Heart left ventricle (tissue), 13 donors: ENCODE measurements at regions not wholly inside any gene's neighbourhood (a gene's known extent, or its start where the extent isn't known, plus 50 kb on each side); places are given as distances from the start of the nearest gene placed in this dataset.

Experiments used
- CTCF ChIP-seq, 12 donors: fragments of 200-600 bp; sonication (generic) in 4 of 12; IDR thresholded peaks; one replicate each; pipeline versions ENCODE4 v1.5.0 to v1.8.0; 2018 to 2022; ENCODE audit warnings: antibody characterized with exemption in 12 of 12, mild to moderate bottlenecking in 5 of 12
- POLR2A ChIP-seq, 2 donors: fragments of 450-650 bp; IDR thresholded peaks; one replicate each; pipeline ENCODE4 v1.6.1; 2017; ENCODE audit warnings: antibody characterized with exemption in 2 of 2, mild to moderate bottlenecking in 2 of 2, moderate library complexity in 2 of 2
- donor health status: ischemic (EF 13 %, LVEDD 7.1; RV severe dilation, severe dysfunction).
- donor health status: DM: no; HTN: yes; CAD: no.
- donor health status: DM: no; HTN: no; CAD: no.
- donor health status: ischemic (EF 25% LVEDD 6.9; RV normal size, moderate dysfunction).
- donor health status: ischemic (EF 25% LVEDD 5.7; RV mildly dilated, moderate dysfunction).
- donor health status: ischemic (EF 35%, LVEDD 5.7; RV mildly dilated, moderate dysfunction).
- donor health status: nonischemic (EF 11% LVEDD 7.7; RV severe dilation, severe dysfunction).
- donor health status: DM: yes; HTN: yes; CAD: no.
- donor health status: PGD.
- donor health status: ischemic (EF 29% LVEDD 5.4; RV normal size, mild dysfunction).
- donor health status: nonischemic (EF 23%, LVEDD 6.1; RV moderate dilation, normal function).

DNA sequence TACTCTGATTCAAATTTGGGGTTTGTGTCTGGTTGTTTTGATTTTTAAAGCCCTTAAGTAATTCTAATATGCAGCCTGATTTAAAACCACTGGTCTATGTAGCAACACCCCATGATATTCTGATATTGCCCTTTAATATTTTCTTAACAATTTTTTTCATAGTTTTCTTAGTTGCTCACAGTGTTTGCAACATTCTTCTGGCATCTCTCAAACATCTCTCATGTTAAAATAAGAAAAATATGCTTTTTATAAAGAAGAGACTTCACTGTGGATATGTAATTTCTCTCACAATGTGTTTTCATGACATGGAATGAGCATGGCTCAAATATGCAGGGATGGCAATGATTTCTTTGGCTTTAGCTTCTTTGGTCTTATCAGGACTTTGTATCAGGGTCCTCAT lies 183.7 kb downstream of the TAF11L14 start:
- TF ChIP-seq CTCF (IDR thresholded peaks at IDR 0.05) (no peak), POLR2A (IDR thresholded peaks at IDR 0.05) (no peak)
